ENCODE measurements at regions not wholly inside any gene's neighbourhood (a gene's known extent, or its start where the extent isn't known, plus 50 kb on each side); places are given as distances from the start of the nearest gene placed in this dataset.

GRCh38 chr14:30427846-30428245, 131.1 kb upstream of the G2E3 start:
- TF ChIP-seq CTCF (IDR thresholded peaks at IDR 0.05) = no peak
- no peak for TF ChIP-seq EP300 (IDR thresholded peaks at IDR 0.05)
- no peak for TF ChIP-seq POLR2A (IDR thresholded peaks at IDR 0.05)

Data from ovary (tissue), 3 donors.